Neural crest cell (in vitro differentiated cells): ENCODE measurements at regions not wholly inside any gene's neighbourhood (a gene's known extent, or its start where the extent isn't known, plus 50 kb on each side); places are given as distances from the start of the nearest gene placed in this dataset.

Source experiments
- DNase-seq: peaks from one replicate; pipeline ENCODE4 v3.0.0; 2021; ENCODE audit warnings: low read depth, mixed read lengths, low spot score
- H3K27ac Mint-ChIP-seq: one replicate; pipeline ENCODE4 v1.8.0; 2021; ENCODE audit warnings: mild to moderate bottlenecking, mixed read lengths; ENCODE audit not compliant: unreplicated experiment
- H3K27me3 Mint-ChIP-seq: 2 replicates; pipeline ENCODE4 v1.8.0; 2021; ENCODE audit warnings: low read depth, mild to moderate bottlenecking, mixed read lengths
- H3K36me3 Mint-ChIP-seq: 2 replicates; pipeline ENCODE4 v1.8.0; 2021; ENCODE audit warnings: low read depth, mild to moderate bottlenecking, mixed read lengths
- H3K4me1 Mint-ChIP-seq: 2 replicates; pipeline ENCODE4 v1.8.0; 2021; ENCODE audit warnings: mixed read lengths
- H3K4me3 Mint-ChIP-seq: one replicate; pipeline ENCODE4 v1.8.0; 2021; ENCODE audit warnings: mild to moderate bottlenecking, mixed read lengths
- H3K9me3 Mint-ChIP-seq: 2 replicates; pipeline ENCODE4 v1.8.0; 2021; ENCODE audit warnings: mixed read lengths
- TF ChIP-seq, protein P1 (sequence below): fragments of 200-600 bp; sonication (generic); conservative IDR thresholded peaks from 2 replicates; pipeline ENCODE4 v1.5.0; 2021; ENCODE audit warnings: antibody characterized with exemption, mild to moderate bottlenecking

- Mint-ChIP-seq H3K36me3 (no peaks in the 10 kb centered on the region), H3K4me3 (no peak overlapping the region), H3K27ac (no peak overlapping the region), H3K9me3 (peaks cover 3% of the 10 kb centered on the region), H3K27me3 (peaks cover 2% of the 10 kb centered on the region), H3K4me1 (peaks cover 6% of the 10 kb centered on the region)
- TF ChIP-seq, protein P1, sequence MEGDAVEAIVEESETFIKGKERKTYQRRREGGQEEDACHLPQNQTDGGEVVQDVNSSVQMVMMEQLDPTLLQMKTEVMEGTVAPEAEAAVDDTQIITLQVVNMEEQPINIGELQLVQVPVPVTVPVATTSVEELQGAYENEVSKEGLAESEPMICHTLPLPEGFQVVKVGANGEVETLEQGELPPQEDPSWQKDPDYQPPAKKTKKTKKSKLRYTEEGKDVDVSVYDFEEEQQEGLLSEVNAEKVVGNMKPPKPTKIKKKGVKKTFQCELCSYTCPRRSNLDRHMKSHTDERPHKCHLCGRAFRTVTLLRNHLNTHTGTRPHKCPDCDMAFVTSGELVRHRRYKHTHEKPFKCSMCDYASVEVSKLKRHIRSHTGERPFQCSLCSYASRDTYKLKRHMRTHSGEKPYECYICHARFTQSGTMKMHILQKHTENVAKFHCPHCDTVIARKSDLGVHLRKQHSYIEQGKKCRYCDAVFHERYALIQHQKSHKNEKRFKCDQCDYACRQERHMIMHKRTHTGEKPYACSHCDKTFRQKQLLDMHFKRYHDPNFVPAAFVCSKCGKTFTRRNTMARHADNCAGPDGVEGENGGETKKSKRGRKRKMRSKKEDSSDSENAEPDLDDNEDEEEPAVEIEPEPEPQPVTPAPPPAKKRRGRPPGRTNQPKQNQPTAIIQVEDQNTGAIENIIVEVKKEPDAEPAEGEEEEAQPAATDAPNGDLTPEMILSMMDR = no peak
- no peak for DNase-seq
Observed at GRCh38 chr20:57938158-57939108, 228.6 kb upstream of the PMEPA1 start.

GRCh38 chr20:57936636-57937385, 227.0 kb upstream of the PMEPA1 start:
- no peaks in the 10 kb centered on the region for H3K36me3 Mint-ChIP-seq
- TF ChIP-seq, protein P1 = no peak
- no peak for DNase-seq
- peaks cover 2% of the 10 kb centered on the region for H3K27me3 Mint-ChIP-seq
- no peak overlapping the region for H3K4me3 Mint-ChIP-seq
- H3K9me3 Mint-ChIP-seq = peaks cover 3% of the 10 kb centered on the region
- H3K4me1 Mint-ChIP-seq = peaks cover 6% of the 10 kb centered on the region
- no peak overlapping the region for H3K27ac Mint-ChIP-seq

DNA sequence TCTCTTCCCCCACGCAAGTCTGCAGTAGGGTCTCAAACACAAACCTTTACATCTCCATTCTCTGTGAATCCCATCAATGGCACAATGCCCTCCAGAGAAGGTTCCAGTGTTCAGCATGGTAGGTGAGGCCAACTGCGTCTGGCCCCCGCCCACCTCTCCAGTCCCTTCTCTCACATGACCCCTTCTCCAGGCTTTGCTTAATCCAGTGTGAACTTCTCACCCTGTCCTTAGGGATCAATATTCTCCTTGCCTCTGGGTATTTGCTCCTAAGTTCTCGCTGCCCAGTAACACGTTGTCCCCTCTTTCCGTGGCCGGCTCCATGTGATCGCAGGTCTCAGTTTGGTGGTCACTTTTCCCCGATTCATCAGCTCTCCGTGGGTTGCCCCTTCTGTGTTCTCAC, 225.1 kb upstream of the PMEPA1 start:
- no peak overlapping the region for H3K4me3 Mint-ChIP-seq
- no peaks in the 10 kb centered on the region for H3K36me3 Mint-ChIP-seq
- peaks cover 6% of the 10 kb centered on the region for H3K4me1 Mint-ChIP-seq
- H3K27me3 Mint-ChIP-seq = no peaks in the 10 kb centered on the region
- TF ChIP-seq, protein P1 = no peak
- peak overlapping the region; percentile 5 for H3K27ac Mint-ChIP-seq
- H3K9me3 Mint-ChIP-seq = peaks cover 3% of the 10 kb centered on the region
- DNase-seq = no peak

DNA sequence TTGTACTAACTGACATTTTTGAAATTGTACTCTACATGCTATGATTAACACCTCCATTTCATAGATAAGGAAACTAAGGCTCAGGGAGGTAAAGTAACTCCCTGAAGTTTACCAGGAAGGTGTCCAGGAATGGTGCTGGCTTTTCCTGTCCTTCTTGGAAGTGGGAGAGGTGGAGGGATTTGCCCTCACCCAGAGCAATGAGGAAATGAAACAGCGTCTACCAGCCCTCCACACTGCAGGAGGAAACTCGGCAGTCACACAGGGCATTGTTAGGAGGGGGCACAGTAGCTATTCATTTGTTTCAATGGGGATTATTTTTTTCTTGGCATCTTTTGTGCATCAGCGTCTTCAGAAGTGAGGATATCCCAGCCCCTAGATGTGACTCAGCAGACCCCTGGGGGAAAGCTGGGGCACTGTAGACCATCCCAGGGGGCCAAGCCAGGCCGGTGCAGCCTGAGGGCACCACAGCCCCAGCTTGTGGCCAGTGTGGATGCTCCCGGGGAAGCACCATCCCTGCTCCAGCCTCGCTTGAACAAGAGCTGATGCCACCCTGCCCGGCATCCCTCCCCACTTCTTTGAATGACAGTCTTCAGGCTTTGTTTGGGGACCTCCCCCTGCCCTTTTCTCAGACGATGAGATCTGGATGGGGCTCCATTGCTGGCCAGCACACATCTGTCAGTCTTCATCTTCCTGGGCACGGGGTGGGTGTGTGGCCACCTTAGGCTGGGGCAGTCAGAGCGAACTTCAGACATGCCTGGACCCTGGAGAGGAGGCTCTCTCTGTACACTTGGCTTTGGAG, 224.4 kb upstream of the PMEPA1 start:
- Mint-ChIP-seq H3K27ac (no peak overlapping the region), H3K4me1 (peaks cover 6% of the 10 kb centered on the region), H3K9me3 (peaks cover 3% of the 10 kb centered on the region), H3K27me3 (peaks cover 1% of the 10 kb centered on the region), H3K4me3 (no peak overlapping the region), H3K36me3 (no peaks in the 10 kb centered on the region)
- TF ChIP-seq, protein P1 = no peak
- DNase-seq = no peak

DNA sequence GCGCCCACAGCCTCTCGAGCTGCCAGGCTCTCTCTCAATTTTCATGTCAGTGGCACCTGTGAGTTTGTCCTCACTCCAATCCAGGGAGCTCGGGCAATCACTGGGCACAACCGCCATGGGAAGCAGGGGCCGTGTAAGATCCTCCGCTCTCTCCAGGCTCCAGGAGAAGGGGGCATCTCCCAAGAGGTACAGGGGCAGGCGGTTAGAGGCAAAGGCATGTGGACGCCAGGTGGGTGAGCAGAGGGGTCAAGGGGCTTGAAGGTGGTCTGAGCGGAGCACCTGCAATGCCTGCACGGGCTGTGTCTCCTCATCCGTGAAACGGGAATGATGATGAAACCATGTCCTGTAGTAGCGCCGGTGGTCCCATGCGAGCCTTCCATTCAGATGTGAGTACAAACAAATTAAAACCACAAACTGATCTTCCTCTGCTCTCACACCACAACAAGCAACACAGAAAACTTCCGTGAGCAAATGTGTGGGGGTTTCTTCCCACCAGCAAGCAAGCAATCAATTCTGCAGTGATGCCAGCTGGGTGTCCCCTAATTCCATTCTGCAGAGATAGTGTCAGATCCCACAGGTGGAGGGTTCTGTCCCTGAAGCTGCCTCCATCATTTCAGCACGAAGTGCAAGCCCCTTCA, 222.5 kb upstream of the PMEPA1 start:
- peaks cover 3% of the 10 kb centered on the region for H3K9me3 Mint-ChIP-seq
- H3K4me3 Mint-ChIP-seq = no peak overlapping the region
- H3K36me3 Mint-ChIP-seq = no peaks in the 10 kb centered on the region
- H3K27me3 Mint-ChIP-seq = peaks cover 12% of the 10 kb centered on the region
- H3K4me1 Mint-ChIP-seq = peaks cover 6% of the 10 kb centered on the region
- TF ChIP-seq, protein P1 = no peak
- no peak overlapping the region for H3K27ac Mint-ChIP-seq
- DNase-seq = no peak
